GM23248 (cell line): ENCODE measurements at regions not wholly inside any gene's neighbourhood (a gene's known extent, or its start where the extent isn't known, plus 50 kb on each side); places are given as distances from the start of the nearest gene placed in this dataset.
"Not testable (repeated sequence)": the region's sequence is repeated elsewhere in the genome, so short reads cannot be mapped to it uniquely, and the experiment has no call there.

ENCODE experiments used
- DNase-seq: peaks from one replicate; pipeline ENCODE4 v3.0.0-alpha.2; 2015
- H2AFZ ChIP-seq: fragments of 200-600 bp; sonication (generic); 2 replicates; pipeline ENCODE4 v1.6.1; 2016; ENCODE audit warnings: antibody characterized with exemption
- H3F3A ChIP-seq: fragments of 200-600 bp; sonication (generic); 2 replicates; pipeline ENCODE4 v1.6.1; 2016; ENCODE audit warnings: mild to moderate bottlenecking, antibody characterized with exemption, mixed run types; ENCODE audit not compliant: insufficient read depth
- H3K27ac ChIP-seq: fragments of 200-600 bp; sonication (generic); 2 replicates; pipeline ENCODE4 v1.5.1; 2016; ENCODE audit warnings: mild to moderate bottlenecking
- H3K27me3 ChIP-seq: fragments of 200-600 bp; sonication (generic); replicated peaks from 2 replicates; pipeline ENCODE4 v1.6.1; 2016; ENCODE audit warnings: mild to moderate bottlenecking; ENCODE audit not compliant: insufficient read depth
- H3K36me3 ChIP-seq: fragments of 200-600 bp; sonication (generic); 2 replicates; pipeline ENCODE4 v1.6.1; 2016; ENCODE audit warnings: low read depth, mild to moderate bottlenecking
- H3K4me1 ChIP-seq: fragments of 200-600 bp; sonication (generic); 2 replicates; pipeline ENCODE4 v1.6.1; 2016; ENCODE audit warnings: mild to moderate bottlenecking; ENCODE audit not compliant: insufficient read depth
- H3K4me2 ChIP-seq: fragments of 200-600 bp; sonication (generic); one replicate; pipeline ENCODE4 v1.6.1; 2016; ENCODE audit warnings: mild to moderate bottlenecking; ENCODE audit not compliant: unreplicated experiment
- H3K4me3 ChIP-seq: fragments of 200-600 bp; sonication (generic); 2 replicates; pipeline ENCODE4 v1.5.1; 2016; ENCODE audit warnings: mild to moderate bottlenecking
- H3K79me2 ChIP-seq: fragments of 200-600 bp; sonication (generic); 2 replicates; pipeline ENCODE4 v1.6.1; 2016; ENCODE audit warnings: mild to moderate bottlenecking; ENCODE audit not compliant: insufficient read depth
- H3K9ac ChIP-seq: fragments of 200-600 bp; sonication (generic); 2 replicates; pipeline ENCODE4 v1.6.1; 2016; ENCODE audit warnings: mild to moderate bottlenecking
- H3K9me2 ChIP-seq: fragments of 200-600 bp; sonication (generic); 2 replicates; pipeline ENCODE4 v1.6.1; 2016; ENCODE audit warnings: mixed run types, mild to moderate bottlenecking, moderate library complexity; ENCODE audit not compliant: insufficient read depth
- H3K9me3 ChIP-seq: fragments of 200-600 bp; sonication (generic); one replicate; pipeline ENCODE4 v1.6.1; 2017; ENCODE audit warnings: low read depth
- H4K20me1 ChIP-seq: fragments of 200-600 bp; sonication (generic); 2 replicates; pipeline ENCODE4 v1.6.0; 2016; ENCODE audit not compliant: insufficient read depth
- EZH2 ChIP-seq: fragments of 200-600 bp; sonication (generic); IDR thresholded peaks from 2 replicates; pipeline ENCODE4 v1.6.1; 2018; ENCODE audit warnings: antibody characterized with exemption, mild to moderate bottlenecking; ENCODE audit not compliant: insufficient read depth, poor library complexity, severe bottlenecking
- EZH2phosphoT487 ChIP-seq: fragments of 200-600 bp; sonication (generic); IDR thresholded peaks from 2 replicates; pipeline ENCODE4 v1.6.1; 2018; ENCODE audit warnings: antibody characterized with exemption, moderate library complexity, mild to moderate bottlenecking, low read depth; ENCODE audit not compliant: insufficient read depth
- WGBS, 2 experiments: methylation state at CpG; one replicate each; pipeline ENCODE4 v1.1.6; 2015 to 2017; ENCODE audit warnings: low lambda C conversion rate in 2 of 2, low coverage in 1 of 2; ENCODE audit errors: missing lambda C conversion rate in 2 of 2; 5-methylcytosine and 5-hydroxymethylcytosine counted together
- in situ Hi-C: fragments of 300-500 bp; cut with MboI; formaldehyde crosslinking; loops from 2 replicates; pipeline ENCODE4 v1.15.0; 2020

GRCh38 chr17:36691606-36692005 lies 90.2 kb downstream of the MRM1 start:
- Histone ChIP-seq H3K4me2 (no peak overlapping the region), H4K20me1 (no peaks in the 10 kb centered on the region), H3K9ac (no peak overlapping the region), H3F3A (no peaks in the 10 kb centered on the region), H3K4me3 (no peak overlapping the region), H3K27me3 (no peaks in the 10 kb centered on the region; the same call in 1 of the 2 replicates), H3K4me1 (no peaks in the 10 kb centered on the region), H3K36me3 (no peaks in the 10 kb centered on the region), H3K79me2 (no peaks in the 10 kb centered on the region), H3K27ac (no peak overlapping the region), H3K9me3 (no peaks in the 10 kb centered on the region), H3K9me2 (no peaks in the 10 kb centered on the region), H2AFZ (no peak overlapping the region)
- TF ChIP-seq EZH2, result no peak
- TF ChIP-seq EZH2phosphoT487, result no peak
- in situ Hi-C loops, result no loop called here
- no peak for DNase-seq
- 33 to 35% methylated on average over 3 of the region's 3 CpGs for WGBS, 2 experiments

DNA sequence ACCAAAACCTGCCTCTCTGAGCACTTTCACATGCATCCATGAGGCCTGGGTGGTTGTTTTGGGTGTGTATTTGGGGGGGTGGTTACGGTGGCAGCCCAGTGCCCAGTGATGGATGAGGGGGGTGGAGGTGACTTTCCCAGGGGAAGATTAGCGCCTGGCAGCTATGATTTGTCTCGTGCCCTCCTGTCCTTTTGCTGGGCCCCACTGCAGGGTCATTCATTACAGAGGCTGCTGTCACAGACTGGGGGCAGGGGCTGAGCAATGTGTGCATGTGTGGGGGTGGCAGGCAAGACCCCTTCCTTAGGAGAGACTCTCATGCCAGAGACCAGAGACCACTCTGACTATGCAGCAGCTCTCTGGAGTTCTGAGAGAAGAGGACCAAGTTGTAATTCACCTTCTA lies 93.7 kb downstream of the MRM1 start:
- no peaks in the 10 kb centered on the region for H3K9me3 ChIP-seq
- H3K27ac ChIP-seq, result no peak overlapping the region
- DNase-seq, result no peak
- H2AFZ ChIP-seq, result no peak overlapping the region
- no peaks in the 10 kb centered on the region; the same call in 1 of the 2 replicates for H3K27me3 ChIP-seq
- H3K9me2 ChIP-seq, result no peaks in the 10 kb centered on the region
- no peaks in the 10 kb centered on the region for H3K36me3 ChIP-seq
- no peaks in the 10 kb centered on the region for H4K20me1 ChIP-seq
- H3K4me3 ChIP-seq, result no peak overlapping the region
- no peak overlapping the region for H3K9ac ChIP-seq
- H3K4me1 ChIP-seq, result no peaks in the 10 kb centered on the region
- WGBS, 2 experiments, result 17 to 27% methylated on average over 3 of the region's 3 CpGs
- no peaks in the 10 kb centered on the region for H3F3A ChIP-seq
- in situ Hi-C loops, result no loop called here
- TF ChIP-seq EZH2phosphoT487 (no peak), EZH2 (no peak)
- H3K4me2 ChIP-seq, result no peak overlapping the region
- H3K79me2 ChIP-seq, result no peaks in the 10 kb centered on the region

DNA sequence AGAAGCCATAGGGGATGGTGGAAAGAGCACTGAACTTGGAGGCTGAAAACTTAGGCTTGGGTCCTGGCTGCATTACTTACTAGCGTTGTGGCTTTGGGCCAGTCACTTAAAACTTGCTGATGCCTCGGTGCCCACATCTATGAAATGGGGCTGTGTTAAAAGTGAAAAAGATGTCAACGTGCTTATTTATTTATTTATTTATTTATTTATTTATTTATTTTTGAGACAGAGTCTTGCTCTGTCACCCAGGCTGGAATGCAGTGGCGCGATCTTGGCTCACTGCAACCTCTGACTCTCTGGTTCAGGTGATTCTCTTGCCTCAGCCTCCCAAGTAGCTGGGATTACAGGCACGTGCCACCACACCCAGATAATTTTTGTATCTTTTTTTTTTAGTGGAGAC lies 94.3 kb downstream of the MRM1 start:
- in situ Hi-C loops, H3K27me3 ChIP-seq, H3K9me2 ChIP-seq, DNase-seq, H3K9ac ChIP-seq, H3K4me2 ChIP-seq, H4K20me1 ChIP-seq, H2AFZ ChIP-seq, H3K4me3 ChIP-seq, H3K4me1 ChIP-seq, H3F3A ChIP-seq, H3K79me2 ChIP-seq, H3K27ac ChIP-seq, H3K36me3 ChIP-seq, H3K9me3 ChIP-seq: not testable (repeated sequence)
- 60 to 64% methylated on average over 6 of the region's 6 CpGs for WGBS, 2 experiments

DNA sequence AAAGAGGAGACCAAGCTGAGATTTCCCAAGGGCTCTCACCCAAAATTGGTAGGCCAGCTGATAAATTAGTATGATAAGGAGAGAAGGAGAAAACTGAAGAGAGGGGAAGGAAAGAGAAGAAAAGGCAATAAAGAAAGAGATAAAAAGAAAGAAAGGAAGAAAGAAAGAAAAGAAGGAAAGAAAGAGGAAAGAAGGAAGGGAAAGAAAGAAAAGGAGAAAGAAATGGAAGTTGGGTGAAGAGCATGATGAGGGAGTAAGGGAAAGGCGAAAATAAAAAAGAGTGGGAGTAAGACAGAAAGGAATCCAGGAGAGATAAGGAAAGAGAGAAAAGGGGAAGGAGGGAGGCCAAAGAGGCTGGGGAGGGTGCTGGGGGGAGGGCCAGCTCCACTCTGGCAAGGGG lies 95.4 kb downstream of the MRM1 start:
- Histone ChIP-seq H2AFZ (no peak overlapping the region), H3F3A (no peaks in the 10 kb centered on the region), H3K9ac (no peak overlapping the region), H4K20me1 (no peaks in the 10 kb centered on the region), H3K27me3 (no peaks in the 10 kb centered on the region; the same call in 1 of the 2 replicates), H3K9me2 (no peaks in the 10 kb centered on the region), H3K4me1 (no peaks in the 10 kb centered on the region), H3K36me3 (no peaks in the 10 kb centered on the region), H3K4me2 (no peak overlapping the region), H3K4me3 (no peak overlapping the region), H3K27ac (no peak overlapping the region), H3K79me2 (no peaks in the 10 kb centered on the region), H3K9me3 (no peaks in the 10 kb centered on the region)
- in situ Hi-C loops, result no loop called here
- TF ChIP-seq EZH2 (no peak), EZH2phosphoT487 (no peak)
- 36 to 54% methylated on average over 1 of the region's 1 CpG for WGBS, 2 experiments
- DNase-seq, result no peak

GRCh38 chr17:36697903-36698530 lies 96.6 kb downstream of the MRM1 start:
- no peaks in the 10 kb centered on the region for H3K9me3 ChIP-seq
- no peaks in the 10 kb centered on the region for H3K27me3 ChIP-seq
- H3K27ac ChIP-seq, result no peak overlapping the region
- H2AFZ ChIP-seq, result no peak overlapping the region
- H3K9ac ChIP-seq, result no peak overlapping the region
- DNase-seq, result no peak
- H3K36me3 ChIP-seq, result no peaks in the 10 kb centered on the region
- H3F3A ChIP-seq, result no peaks in the 10 kb centered on the region
- 23 to 25% methylated on average over 15 to 16 of the region's 16 CpGs for WGBS, 2 experiments
- H3K4me3 ChIP-seq, result no peak overlapping the region
- no peaks in the 10 kb centered on the region for H4K20me1 ChIP-seq
- no peak overlapping the region for H3K4me2 ChIP-seq
- no peak for TF ChIP-seq EZH2
- TF ChIP-seq EZH2phosphoT487, result no peak
- no peaks in the 10 kb centered on the region for H3K4me1 ChIP-seq
- no peaks in the 10 kb centered on the region for H3K9me2 ChIP-seq
- H3K79me2 ChIP-seq, result no peaks in the 10 kb centered on the region
- in situ Hi-C loops, result no loop called here
